BLaER1 (cell line): ENCODE measurements at regions not wholly inside any gene's neighbourhood (a gene's known extent, or its start where the extent isn't known, plus 50 kb on each side); places are given as distances from the start of the nearest gene placed in this dataset.

Source experiments
- H3K27ac ChIP-seq: shearing (Covaris generic); formaldehyde crosslinking; 2 replicates; pipeline ENCODE4 v1.8.1; 2022
- H3K27me3 ChIP-seq: shearing (Covaris generic); formaldehyde crosslinking; 2 replicates; pipeline ENCODE4 v1.8.1; 2022
- H3K36me3 ChIP-seq: shearing (Covaris generic); formaldehyde crosslinking; 2 replicates; pipeline ENCODE4 v1.8.1; 2022
- H3K4me1 ChIP-seq: shearing (Covaris generic); formaldehyde crosslinking; 2 replicates; pipeline ENCODE4 v1.8.1; 2022
- H3K4me2 ChIP-seq: shearing (Covaris generic); formaldehyde crosslinking; 2 replicates; pipeline ENCODE4 v1.8.1; 2022
- H3K4me3 ChIP-seq: shearing (Covaris generic); formaldehyde crosslinking; 2 replicates; pipeline ENCODE4 v1.8.1; 2022
- H3K9ac ChIP-seq: shearing (Covaris generic); formaldehyde crosslinking; 2 replicates; pipeline ENCODE4 v1.8.1; 2022
- H3K9me3 ChIP-seq: shearing (Covaris generic); formaldehyde crosslinking; 2 replicates; pipeline ENCODE4 v1.8.1; 2022
- H4K20me1 ChIP-seq: shearing (Covaris generic); formaldehyde crosslinking; 2 replicates; pipeline ENCODE4 v1.8.1; 2022
- Cebpa-rat ChIP-seq: shearing (Covaris generic); IDR thresholded peaks from 2 replicates; pipeline ENCODE4 v1.8.1; 2022

- Histone ChIP-seq H3K4me1 (peaks cover 98% of the 10 kb centered on the region), H3K36me3 (no peaks in the 10 kb centered on the region), H3K9ac (peak overlapping the region; percentile 69), H3K4me2 (peak overlapping the region; percentile 97), H4K20me1 (no peaks in the 10 kb centered on the region), H3K27me3 (no peaks in the 10 kb centered on the region), H3K4me3 (0 out of 2 replicates have a peak overlapping the region, but pooled peaks have one; percentile 32), H3K9me3 (no peaks in the 10 kb centered on the region), H3K27ac (peak overlapping the region; percentile 86)
- no peak for TF ChIP-seq Cebpa-rat
Observed at GRCh38 chr2:8582651-8583399, 99.0 kb upstream of the ID2 start.

- Histone ChIP-seq H3K27me3 (no peaks in the 10 kb centered on the region), H3K9ac (peak overlapping the region; percentile 69), H3K36me3 (no peaks in the 10 kb centered on the region), H3K4me3 (peak overlapping the region; percentile 46), H3K9me3 (no peaks in the 10 kb centered on the region), H3K4me2 (peak overlapping the region; percentile 97), H3K4me1 (peaks cover 98% of the 10 kb centered on the region), H4K20me1 (no peaks in the 10 kb centered on the region), H3K27ac (peak overlapping the region; percentile 86)
- TF ChIP-seq Cebpa-rat = no peak
Observed at GRCh38 chr2:8583400-8584173, 98.3 kb upstream of the ID2 start.

GRCh38 chr2:8584174-8585066 is 97.4 kb upstream of the ID2 start:
- H3K4me1 ChIP-seq = peaks cover 94% of the 10 kb centered on the region
- peak overlapping the region; percentile 77 for H3K27ac ChIP-seq

GRCh38 chr2:8586457-8587051 is 95.3 kb upstream of the ID2 start:
- no peak for TF ChIP-seq Cebpa-rat
- Histone ChIP-seq H3K27ac (peak overlapping the region; percentile 35), H3K4me1 (peaks cover 73% of the 10 kb centered on the region), H3K36me3 (no peaks in the 10 kb centered on the region), H3K4me2 (peak overlapping the region; percentile 71), H3K9me3 (no peaks in the 10 kb centered on the region), H3K27me3 (no peaks in the 10 kb centered on the region), H4K20me1 (no peaks in the 10 kb centered on the region), H3K4me3 (no peak overlapping the region), H3K9ac (no peak overlapping the region)

More at GRCh38 chr2:8584174-8585066, 97.4 kb upstream of the ID2 start:
- Histone ChIP-seq H3K27me3 (no peaks in the 10 kb centered on the region), H3K9me3 (no peaks in the 10 kb centered on the region), H3K4me2 (peak overlapping the region; percentile 97), H3K36me3 (no peaks in the 10 kb centered on the region), H3K4me3 (peak overlapping the region; percentile 46), H4K20me1 (no peaks in the 10 kb centered on the region), H3K9ac (peak overlapping the region; percentile 60)
- no peak for TF ChIP-seq Cebpa-rat

- no peaks in the 10 kb centered on the region for H4K20me1 ChIP-seq
- peak overlapping the region; percentile 71 for H3K4me2 ChIP-seq
- H3K36me3 ChIP-seq = no peaks in the 10 kb centered on the region
- no peak overlapping the region for H3K27ac ChIP-seq
- no peak for TF ChIP-seq Cebpa-rat
- no peaks in the 10 kb centered on the region for H3K9me3 ChIP-seq
- peaks cover 65% of the 10 kb centered on the region for H3K4me1 ChIP-seq
- no peaks in the 10 kb centered on the region for H3K27me3 ChIP-seq
- no peak overlapping the region for H3K9ac ChIP-seq
- no peak overlapping the region for H3K4me3 ChIP-seq
Observed at GRCh38 chr2:8587251-8587791, 94.5 kb upstream of the ID2 start.

GRCh38 chr2:8587920-8588830 is 93.7 kb upstream of the ID2 start:
- no peak overlapping the region for H3K4me3 ChIP-seq
- H3K9ac ChIP-seq = no peak overlapping the region
- H3K4me2 ChIP-seq = peak overlapping the region; percentile 4; the same call in 1 of the 2 replicates
- H4K20me1 ChIP-seq = no peaks in the 10 kb centered on the region
- no peak for TF ChIP-seq Cebpa-rat
- no peaks in the 10 kb centered on the region for H3K27me3 ChIP-seq
- no peaks in the 10 kb centered on the region for H3K36me3 ChIP-seq
- H3K9me3 ChIP-seq = no peaks in the 10 kb centered on the region
- H3K4me1 ChIP-seq = peaks cover 57% of the 10 kb centered on the region
- no peak overlapping the region for H3K27ac ChIP-seq

GRCh38 chr2:8588831-8589191 is 93.0 kb upstream of the ID2 start:
- TF ChIP-seq Cebpa-rat = no peak
- no peaks in the 10 kb centered on the region for H4K20me1 ChIP-seq
- H3K9ac ChIP-seq = no peak overlapping the region
- no peak overlapping the region for H3K27ac ChIP-seq
- H3K36me3 ChIP-seq = no peaks in the 10 kb centered on the region
- peak overlapping the region; percentile 4; the same call in 1 of the 2 replicates for H3K4me2 ChIP-seq
- no peaks in the 10 kb centered on the region for H3K27me3 ChIP-seq
- H3K9me3 ChIP-seq = no peaks in the 10 kb centered on the region
- H3K4me1 ChIP-seq = peaks cover 52% of the 10 kb centered on the region
- no peak overlapping the region for H3K4me3 ChIP-seq

- Histone ChIP-seq H3K9ac (no peak overlapping the region), H4K20me1 (no peaks in the 10 kb centered on the region), H3K4me3 (no peak overlapping the region), H3K4me1 (peaks cover 43% of the 10 kb centered on the region), H3K9me3 (no peaks in the 10 kb centered on the region), H3K36me3 (no peaks in the 10 kb centered on the region), H3K27ac (no peak overlapping the region), H3K4me2 (no peak overlapping the region), H3K27me3 (no peaks in the 10 kb centered on the region)
- no peak for TF ChIP-seq Cebpa-rat
Observed at GRCh38 chr2:8589721-8590120, 92.1 kb upstream of the ID2 start.
